Cardiac muscle cell (in vitro differentiated cells and primary cell): ENCODE measurements at regions not wholly inside any gene's neighbourhood (a gene's known extent, or its start where the extent isn't known, plus 50 kb on each side); places are given as distances from the start of the nearest gene placed in this dataset.

ENCODE experiments used
- DNase-seq, 2 donors: peaks; one replicate each; pipeline versions ENCODE4 v3.0.0 to v3.0.0-alpha.2; 2010 to 2017; ENCODE audit warnings: low read depth in 1 of 2, low spot score in 1 of 2
- H3K27ac ChIP-seq: fragments of 200-600 bp; sonication (generic); 2 replicates; pipeline ENCODE4 v1.5.1; 2016
- H3K27me3 ChIP-seq: fragments of 200-600 bp; sonication (generic); 2 replicates; pipeline ENCODE4 v1.6.0; 2016; ENCODE audit warnings: control low read depth
- H3K36me3 ChIP-seq: fragments of 200-600 bp; sonication (generic); 2 replicates; pipeline ENCODE4 v1.5.1; 2016; ENCODE audit warnings: control low read depth
- H3K4me1 ChIP-seq: fragments of 200-600 bp; sonication (generic); 2 replicates; pipeline ENCODE4 v1.8.1; 2017; ENCODE audit warnings: low read depth, mild to moderate bottlenecking, mixed run types
- H3K4me3 ChIP-seq: fragments of 200-600 bp; sonication (generic); 2 replicates; pipeline ENCODE4 v1.5.1; 2016; ENCODE audit warnings: mild to moderate bottlenecking
- H3K9me3 ChIP-seq: fragments of 200-600 bp; sonication (generic); 2 replicates; pipeline ENCODE4 v1.5.1; 2017; ENCODE audit warnings: low read depth, mild to moderate bottlenecking, control low read depth
- TF ChIP-seq, protein P1 (sequence below): IDR thresholded peaks from 2 replicates; pipeline ENCODE4 v1.5.1; 2012; ENCODE audit warnings: low read depth, mild to moderate bottlenecking, low read length

DNA sequence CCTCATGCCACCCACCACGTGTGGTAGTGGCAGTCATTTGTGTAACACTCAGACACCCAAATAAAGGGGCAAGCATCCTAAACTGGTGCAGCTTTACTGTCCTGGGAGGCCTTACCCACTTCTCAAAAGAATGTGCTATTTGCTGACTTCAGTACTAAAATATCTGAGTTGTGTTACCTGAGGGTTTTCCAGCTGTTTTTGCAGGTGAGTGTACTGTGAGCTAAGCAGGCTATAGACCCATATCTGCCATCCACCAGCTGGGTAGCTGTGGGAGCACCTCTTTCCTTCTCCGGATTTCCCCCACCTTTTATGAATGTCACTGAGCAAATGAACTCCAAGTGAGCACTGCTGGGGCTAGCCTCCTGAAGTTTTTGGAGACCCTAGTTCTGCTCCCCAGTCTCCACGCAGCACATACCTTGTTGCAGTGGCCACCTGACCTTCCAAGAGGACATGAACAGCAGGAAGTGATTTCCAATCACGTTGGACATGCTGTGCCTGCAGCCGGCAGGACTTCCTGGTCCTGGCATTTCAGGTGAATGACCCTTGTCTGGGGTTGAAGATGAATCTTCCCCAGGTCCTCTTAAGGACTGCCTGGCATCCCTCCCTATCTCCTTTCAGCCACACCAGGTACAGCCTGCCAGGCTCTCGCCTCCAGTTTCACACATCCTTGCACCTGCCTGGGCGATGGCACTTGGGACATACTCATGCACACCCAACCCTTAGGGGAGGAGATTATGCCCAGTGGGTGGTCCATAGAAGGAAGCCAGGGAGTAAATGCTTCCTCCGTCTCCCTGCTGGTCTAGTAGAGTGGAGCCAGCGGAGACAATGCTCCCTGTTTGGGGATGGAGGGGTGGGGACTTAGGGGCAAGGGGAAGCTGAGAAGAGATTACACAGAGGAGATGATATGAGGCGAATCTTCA, 109.5 kb upstream of the SPATA13 start:
- Histone ChIP-seq H3K36me3 (no peaks in the 10 kb centered on the region), H3K27me3 (no peaks in the 10 kb centered on the region), H3K9me3 (no peaks in the 10 kb centered on the region), H3K4me3 (no peak overlapping the region), H3K4me1 (no peaks in the 10 kb centered on the region), H3K27ac (no peak overlapping the region)
- no peak for DNase-seq
- TF ChIP-seq, protein P1, sequence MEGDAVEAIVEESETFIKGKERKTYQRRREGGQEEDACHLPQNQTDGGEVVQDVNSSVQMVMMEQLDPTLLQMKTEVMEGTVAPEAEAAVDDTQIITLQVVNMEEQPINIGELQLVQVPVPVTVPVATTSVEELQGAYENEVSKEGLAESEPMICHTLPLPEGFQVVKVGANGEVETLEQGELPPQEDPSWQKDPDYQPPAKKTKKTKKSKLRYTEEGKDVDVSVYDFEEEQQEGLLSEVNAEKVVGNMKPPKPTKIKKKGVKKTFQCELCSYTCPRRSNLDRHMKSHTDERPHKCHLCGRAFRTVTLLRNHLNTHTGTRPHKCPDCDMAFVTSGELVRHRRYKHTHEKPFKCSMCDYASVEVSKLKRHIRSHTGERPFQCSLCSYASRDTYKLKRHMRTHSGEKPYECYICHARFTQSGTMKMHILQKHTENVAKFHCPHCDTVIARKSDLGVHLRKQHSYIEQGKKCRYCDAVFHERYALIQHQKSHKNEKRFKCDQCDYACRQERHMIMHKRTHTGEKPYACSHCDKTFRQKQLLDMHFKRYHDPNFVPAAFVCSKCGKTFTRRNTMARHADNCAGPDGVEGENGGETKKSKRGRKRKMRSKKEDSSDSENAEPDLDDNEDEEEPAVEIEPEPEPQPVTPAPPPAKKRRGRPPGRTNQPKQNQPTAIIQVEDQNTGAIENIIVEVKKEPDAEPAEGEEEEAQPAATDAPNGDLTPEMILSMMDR: no peak

DNA sequence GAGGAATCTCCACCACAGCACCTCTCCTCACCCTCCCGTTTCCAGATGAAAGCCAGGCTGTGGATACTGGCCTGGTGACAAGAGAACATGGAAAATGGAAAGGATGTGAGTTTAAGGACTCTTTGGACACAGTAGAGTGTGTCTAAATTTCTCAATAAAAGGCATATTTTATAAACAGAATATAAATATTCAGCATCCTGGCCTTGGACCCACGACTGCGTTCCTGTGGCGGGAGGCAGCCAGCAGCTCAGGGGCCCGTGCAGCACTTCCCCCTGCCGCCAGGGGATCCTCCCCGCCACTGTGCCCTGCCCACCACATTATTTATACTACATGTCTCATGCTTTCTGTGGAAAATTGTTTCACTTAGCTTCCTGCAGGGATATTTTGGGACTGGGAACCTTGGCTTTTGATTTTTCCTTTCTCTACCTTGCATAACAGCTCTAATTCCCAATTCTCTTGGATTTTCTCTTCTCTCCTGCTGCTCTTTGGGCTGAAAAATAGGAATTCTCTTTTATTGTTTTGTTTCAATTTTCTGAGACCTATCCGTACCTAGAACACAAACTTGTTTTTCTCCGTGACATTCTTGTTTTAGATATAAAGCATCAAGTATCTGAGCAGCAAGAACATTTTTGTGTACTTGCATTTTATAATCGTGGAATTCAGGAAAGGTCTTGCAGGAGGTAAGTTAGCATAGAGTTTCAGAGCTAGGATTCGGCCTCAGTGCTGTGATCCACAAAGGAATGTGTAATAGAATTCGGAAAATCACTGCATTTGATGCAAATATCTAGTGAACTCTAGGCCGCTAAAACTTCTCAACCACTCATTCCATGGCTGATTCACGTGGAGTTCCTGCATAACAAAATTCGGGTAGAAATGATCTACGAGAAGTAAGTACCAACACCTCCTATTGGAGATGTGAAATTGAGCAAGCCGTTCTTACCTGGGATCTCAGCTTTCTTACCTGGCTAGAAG, 107.7 kb upstream of the SPATA13 start:
- Histone ChIP-seq H3K36me3 (no peaks in the 10 kb centered on the region), H3K9me3 (no peaks in the 10 kb centered on the region), H3K27me3 (no peaks in the 10 kb centered on the region), H3K4me3 (no peak overlapping the region), H3K27ac (no peak overlapping the region), H3K4me1 (no peaks in the 10 kb centered on the region)
- TF ChIP-seq, protein P1: peak; percentile 17
- peak in 1 of 2 donors; percentile 58 for DNase-seq

DNA sequence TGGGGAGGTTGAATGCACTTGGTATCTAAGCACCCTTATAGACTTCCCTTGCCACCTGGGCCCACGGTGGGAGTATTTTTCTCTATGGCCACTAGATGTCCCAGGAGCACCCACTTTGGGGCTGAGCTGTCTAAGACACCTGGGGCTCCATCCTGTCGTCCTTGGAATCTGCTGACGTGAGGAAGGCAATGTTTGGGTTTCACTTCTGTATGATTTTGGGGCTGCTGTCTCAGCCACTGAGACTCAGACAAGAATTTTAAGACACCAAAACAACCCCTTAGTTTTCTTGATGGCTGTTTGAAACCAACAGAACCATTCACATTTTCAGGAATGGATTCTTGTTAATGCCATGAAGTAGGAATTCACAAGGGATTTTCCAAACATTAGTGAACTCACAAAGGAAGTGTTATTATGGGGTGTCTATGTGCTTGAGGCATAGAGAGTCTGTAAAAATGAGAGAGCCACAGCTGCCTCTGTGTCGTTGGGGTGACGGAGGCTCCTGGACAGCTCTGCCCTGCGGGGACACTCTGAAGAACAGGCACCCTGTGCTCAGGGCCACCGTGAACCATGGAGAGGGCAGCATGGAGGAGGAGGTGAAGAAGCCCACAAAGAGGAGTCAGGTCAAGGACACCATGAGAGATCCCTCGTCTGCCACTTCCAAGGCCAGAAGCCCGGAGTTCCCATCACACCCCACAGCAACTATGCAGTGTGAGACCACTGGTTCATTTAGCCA, 106.8 kb upstream of the SPATA13 start:
- TF ChIP-seq, protein P1: peak; percentile 78
- H3K36me3 ChIP-seq: no peaks in the 10 kb centered on the region

DNA sequence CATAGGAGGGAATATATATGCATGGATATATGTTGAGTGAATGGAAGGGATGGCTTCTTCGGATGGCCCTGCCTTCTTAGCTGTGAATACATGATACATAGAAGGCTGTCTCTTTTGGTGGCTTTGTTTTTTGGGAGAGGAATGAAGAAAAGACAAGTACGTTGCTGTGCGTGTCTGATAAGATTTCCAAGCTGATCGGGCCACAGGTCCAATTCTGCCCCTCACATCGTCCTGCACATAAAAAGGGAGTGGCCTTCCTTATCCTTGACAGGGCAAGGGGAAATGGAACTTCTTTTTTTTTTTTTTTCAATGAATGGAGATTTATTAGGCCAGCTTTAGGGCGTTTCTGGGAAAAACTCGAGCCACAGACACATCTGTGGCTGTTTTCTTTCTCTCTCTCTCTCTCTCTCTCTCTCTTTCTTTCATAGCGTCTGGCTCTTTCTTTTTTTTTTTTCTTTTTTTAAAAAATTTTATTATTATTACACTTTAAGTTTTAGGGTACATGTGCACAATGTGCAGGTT, 103.8 kb upstream of the SPATA13 start:
- Histone ChIP-seq H3K9me3 (no peaks in the 10 kb centered on the region), H3K27me3 (no peaks in the 10 kb centered on the region), H3K27ac (no peak overlapping the region), H3K4me1 (no peaks in the 10 kb centered on the region), H3K36me3 (no peaks in the 10 kb centered on the region), H3K4me3 (no peak overlapping the region)
- DNase-seq: no peak
- TF ChIP-seq, protein P1: no peak

More for the DNA sequence above, 106.8 kb upstream of the SPATA13 start:
- peak; percentile 73 to 74 for DNase-seq
- Histone ChIP-seq H3K27me3 (no peaks in the 10 kb centered on the region), H3K9me3 (no peaks in the 10 kb centered on the region), H3K27ac (no peak overlapping the region), H3K4me3 (no peak overlapping the region), H3K4me1 (no peaks in the 10 kb centered on the region)

DNA sequence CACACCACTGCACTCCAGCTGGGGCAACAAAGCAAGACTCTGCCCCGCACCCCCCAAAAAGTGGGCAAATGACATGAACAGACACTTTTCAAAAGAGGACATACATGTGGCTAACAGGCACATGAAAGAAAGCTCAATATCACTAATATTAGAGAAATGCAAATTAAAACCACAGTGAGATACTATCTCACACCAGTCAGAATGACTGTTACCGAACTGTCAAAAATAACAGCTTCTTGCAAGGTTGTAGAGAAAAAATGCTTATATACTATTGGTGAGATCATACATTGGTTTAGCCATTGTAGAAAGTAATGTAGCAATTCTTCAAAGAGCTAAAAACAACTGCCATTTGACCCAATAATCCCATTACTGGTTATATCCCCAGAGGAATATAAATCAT, 99.5 kb upstream of the SPATA13 start:
- H3K4me1 ChIP-seq: peaks cover 8% of the 10 kb centered on the region
- no peaks in the 10 kb centered on the region for H3K36me3 ChIP-seq
- H3K27me3 ChIP-seq: no peaks in the 10 kb centered on the region
- no peak for DNase-seq
- no peak overlapping the region for H3K4me3 ChIP-seq
- TF ChIP-seq, protein P1: no peak
- no peaks in the 10 kb centered on the region for H3K9me3 ChIP-seq
- no peak overlapping the region for H3K27ac ChIP-seq
